WTC11 (cell line): ENCODE measurements at regions not wholly inside any gene's neighbourhood (a gene's known extent, or its start where the extent isn't known, plus 50 kb on each side); places are given as distances from the start of the nearest gene placed in this dataset.

ENCODE experiments used
- FOXK1 ChIP-seq: sonication (generic); formaldehyde crosslinking; IDR thresholded peaks from 2 replicates; pipeline ENCODE4 v1.8.0; 2022; ENCODE audit warnings: mild to moderate bottlenecking, moderate library complexity, missing genetic modification reagents
- SMAD4 ChIP-seq: sonication (generic); formaldehyde crosslinking; IDR thresholded peaks from 2 replicates; pipeline ENCODE4 v1.8.0; 2022; ENCODE audit warnings: mild to moderate bottlenecking, missing genetic modification reagents
- SP1 ChIP-seq: sonication (generic); formaldehyde crosslinking; conservative IDR thresholded peaks from 2 replicates; pipeline ENCODE4 v1.8.1; 2022; ENCODE audit warnings: missing genetic modification reagents
- ZNF317 ChIP-seq: sonication (generic); formaldehyde crosslinking; IDR thresholded peaks from 2 replicates; pipeline ENCODE4 v1.8.1; 2023; ENCODE audit warnings: low read depth, mild to moderate bottlenecking, moderate library complexity, missing genetic modification reagents, borderline replicate concordance
- TF ChIP-seq, protein P1 (sequence below): fragments of 200-600 bp; IDR thresholded peaks from 2 replicates; pipeline ENCODE4 v1.8.0; 2022; ENCODE audit warnings: antibody characterized with exemption
- TF ChIP-seq, protein P2 (sequence below): sonication (generic); formaldehyde crosslinking; IDR thresholded peaks from 2 replicates; pipeline ENCODE4 v1.8.1; 2022; ENCODE audit warnings: low read depth, missing genetic modification reagents, borderline replicate concordance
- TF ChIP-seq, protein P3 (sequence below): sonication (generic); formaldehyde crosslinking; conservative IDR thresholded peaks from 2 replicates; pipeline ENCODE4 v1.8.1; 2022; ENCODE audit warnings: mild to moderate bottlenecking, missing genetic modification reagents
- TF ChIP-seq, protein P4 (sequence below): sonication (generic); formaldehyde crosslinking; IDR thresholded peaks from 2 replicates; pipeline ENCODE4 v1.8.1; 2023; ENCODE audit warnings: mild to moderate bottlenecking, missing genetic modification reagents, borderline replicate concordance
- TF ChIP-seq, protein P5 (sequence below): sonication (generic); formaldehyde crosslinking; IDR thresholded peaks from 2 replicates; pipeline ENCODE4 v1.8.1; 2022; ENCODE audit warnings: missing genetic modification reagents, borderline replicate concordance
- TF ChIP-seq, protein P6 (sequence below): sonication (generic); formaldehyde crosslinking; IDR thresholded peaks from 2 replicates; pipeline ENCODE4 v1.8.1; 2023; ENCODE audit warnings: mild to moderate bottlenecking, moderate library complexity, missing genetic modification reagents
- TF ChIP-seq, protein P7 (sequence below): sonication (generic); formaldehyde crosslinking; IDR thresholded peaks from 2 replicates; pipeline ENCODE4 v1.8.1; 2022; ENCODE audit warnings: mild to moderate bottlenecking, missing genetic modification reagents, moderate library complexity, borderline replicate concordance

DNA sequence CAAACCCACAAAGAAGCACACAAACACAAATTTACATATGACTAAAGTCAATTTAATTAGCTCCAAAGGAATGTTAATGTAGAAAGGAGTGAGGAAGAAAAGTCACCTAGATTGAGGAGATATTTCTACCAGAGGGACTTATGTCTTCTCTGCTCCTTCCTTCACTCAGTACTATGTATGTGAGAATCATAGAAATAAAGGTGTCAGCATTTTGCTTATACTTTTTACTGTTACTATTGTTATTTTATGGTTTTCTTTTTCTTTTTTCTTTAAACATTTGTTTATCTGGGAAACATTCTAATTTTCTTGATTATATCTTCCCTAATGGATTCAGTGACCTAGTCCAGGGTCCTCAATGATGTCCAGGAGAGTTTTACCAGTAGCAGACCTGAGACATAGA is 511.9 kb upstream of the NCAM2 start:
- TF ChIP-seq, protein P1, sequence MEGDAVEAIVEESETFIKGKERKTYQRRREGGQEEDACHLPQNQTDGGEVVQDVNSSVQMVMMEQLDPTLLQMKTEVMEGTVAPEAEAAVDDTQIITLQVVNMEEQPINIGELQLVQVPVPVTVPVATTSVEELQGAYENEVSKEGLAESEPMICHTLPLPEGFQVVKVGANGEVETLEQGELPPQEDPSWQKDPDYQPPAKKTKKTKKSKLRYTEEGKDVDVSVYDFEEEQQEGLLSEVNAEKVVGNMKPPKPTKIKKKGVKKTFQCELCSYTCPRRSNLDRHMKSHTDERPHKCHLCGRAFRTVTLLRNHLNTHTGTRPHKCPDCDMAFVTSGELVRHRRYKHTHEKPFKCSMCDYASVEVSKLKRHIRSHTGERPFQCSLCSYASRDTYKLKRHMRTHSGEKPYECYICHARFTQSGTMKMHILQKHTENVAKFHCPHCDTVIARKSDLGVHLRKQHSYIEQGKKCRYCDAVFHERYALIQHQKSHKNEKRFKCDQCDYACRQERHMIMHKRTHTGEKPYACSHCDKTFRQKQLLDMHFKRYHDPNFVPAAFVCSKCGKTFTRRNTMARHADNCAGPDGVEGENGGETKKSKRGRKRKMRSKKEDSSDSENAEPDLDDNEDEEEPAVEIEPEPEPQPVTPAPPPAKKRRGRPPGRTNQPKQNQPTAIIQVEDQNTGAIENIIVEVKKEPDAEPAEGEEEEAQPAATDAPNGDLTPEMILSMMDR: no peak
- TF ChIP-seq, protein P2, sequence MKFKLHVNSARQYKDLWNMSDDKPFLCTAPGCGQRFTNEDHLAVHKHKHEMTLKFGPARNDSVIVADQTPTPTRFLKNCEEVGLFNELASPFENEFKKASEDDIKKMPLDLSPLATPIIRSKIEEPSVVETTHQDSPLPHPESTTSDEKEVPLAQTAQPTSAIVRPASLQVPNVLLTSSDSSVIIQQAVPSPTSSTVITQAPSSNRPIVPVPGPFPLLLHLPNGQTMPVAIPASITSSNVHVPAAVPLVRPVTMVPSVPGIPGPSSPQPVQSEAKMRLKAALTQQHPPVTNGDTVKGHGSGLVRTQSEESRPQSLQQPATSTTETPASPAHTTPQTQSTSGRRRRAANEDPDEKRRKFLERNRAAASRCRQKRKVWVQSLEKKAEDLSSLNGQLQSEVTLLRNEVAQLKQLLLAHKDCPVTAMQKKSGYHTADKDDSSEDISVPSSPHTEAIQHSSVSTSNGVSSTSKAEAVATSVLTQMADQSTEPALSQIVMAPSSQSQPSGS (CRISPR knock-in tag): no peak
- TF ChIP-seq, protein P3, sequence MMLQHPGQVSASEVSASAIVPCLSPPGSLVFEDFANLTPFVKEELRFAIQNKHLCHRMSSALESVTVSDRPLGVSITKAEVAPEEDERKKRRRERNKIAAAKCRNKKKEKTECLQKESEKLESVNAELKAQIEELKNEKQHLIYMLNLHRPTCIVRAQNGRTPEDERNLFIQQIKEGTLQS (CRISPR knock-in tag): no peak
- TF ChIP-seq SMAD4 (CRISPR knock-in tag) (no peak), ZNF317 (CRISPR knock-in tag) (no peak), SP1 (no peak), FOXK1 (CRISPR knock-in tag) (no peak)
- TF ChIP-seq, protein P4, sequence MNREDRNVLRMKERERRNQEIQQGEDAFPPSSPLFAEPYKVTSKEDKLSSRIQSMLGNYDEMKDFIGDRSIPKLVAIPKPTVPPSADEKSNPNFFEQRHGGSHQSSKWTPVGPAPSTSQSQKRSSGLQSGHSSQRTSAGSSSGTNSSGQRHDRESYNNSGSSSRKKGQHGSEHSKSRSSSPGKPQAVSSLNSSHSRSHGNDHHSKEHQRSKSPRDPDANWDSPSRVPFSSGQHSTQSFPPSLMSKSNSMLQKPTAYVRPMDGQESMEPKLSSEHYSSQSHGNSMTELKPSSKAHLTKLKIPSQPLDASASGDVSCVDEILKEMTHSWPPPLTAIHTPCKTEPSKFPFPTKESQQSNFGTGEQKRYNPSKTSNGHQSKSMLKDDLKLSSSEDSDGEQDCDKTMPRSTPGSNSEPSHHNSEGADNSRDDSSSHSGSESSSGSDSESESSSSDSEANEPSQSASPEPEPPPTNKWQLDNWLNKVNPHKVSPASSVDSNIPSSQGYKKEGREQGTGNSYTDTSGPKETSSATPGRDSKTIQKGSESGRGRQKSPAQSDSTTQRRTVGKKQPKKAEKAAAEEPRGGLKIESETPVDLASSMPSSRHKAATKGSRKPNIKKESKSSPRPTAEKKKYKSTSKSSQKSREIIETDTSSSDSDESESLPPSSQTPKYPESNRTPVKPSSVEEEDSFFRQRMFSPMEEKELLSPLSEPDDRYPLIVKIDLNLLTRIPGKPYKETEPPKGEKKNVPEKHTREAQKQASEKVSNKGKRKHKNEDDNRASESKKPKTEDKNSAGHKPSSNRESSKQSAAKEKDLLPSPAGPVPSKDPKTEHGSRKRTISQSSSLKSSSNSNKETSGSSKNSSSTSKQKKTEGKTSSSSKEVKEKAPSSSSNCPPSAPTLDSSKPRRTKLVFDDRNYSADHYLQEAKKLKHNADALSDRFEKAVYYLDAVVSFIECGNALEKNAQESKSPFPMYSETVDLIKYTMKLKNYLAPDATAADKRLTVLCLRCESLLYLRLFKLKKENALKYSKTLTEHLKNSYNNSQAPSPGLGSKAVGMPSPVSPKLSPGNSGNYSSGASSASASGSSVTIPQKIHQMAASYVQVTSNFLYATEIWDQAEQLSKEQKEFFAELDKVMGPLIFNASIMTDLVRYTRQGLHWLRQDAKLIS (CRISPR knock-in tag): no peak
- TF ChIP-seq, protein P5, sequence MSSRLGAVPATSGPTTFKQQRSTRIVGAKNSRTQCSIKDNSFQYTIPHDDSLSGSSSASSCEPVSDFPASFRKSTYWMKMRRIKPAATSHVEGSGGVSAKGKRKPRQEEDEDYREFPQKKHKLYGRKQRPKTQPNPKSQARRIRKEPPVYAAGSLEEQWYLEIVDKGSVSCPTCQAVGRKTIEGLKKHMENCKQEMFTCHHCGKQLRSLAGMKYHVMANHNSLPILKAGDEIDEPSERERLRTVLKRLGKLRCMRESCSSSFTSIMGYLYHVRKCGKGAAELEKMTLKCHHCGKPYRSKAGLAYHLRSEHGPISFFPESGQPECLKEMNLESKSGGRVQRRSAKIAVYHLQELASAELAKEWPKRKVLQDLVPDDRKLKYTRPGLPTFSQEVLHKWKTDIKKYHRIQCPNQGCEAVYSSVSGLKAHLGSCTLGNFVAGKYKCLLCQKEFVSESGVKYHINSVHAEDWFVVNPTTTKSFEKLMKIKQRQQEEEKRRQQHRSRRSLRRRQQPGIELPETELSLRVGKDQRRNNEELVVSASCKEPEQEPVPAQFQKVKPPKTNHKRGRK: no peak
- TF ChIP-seq, protein P6, sequence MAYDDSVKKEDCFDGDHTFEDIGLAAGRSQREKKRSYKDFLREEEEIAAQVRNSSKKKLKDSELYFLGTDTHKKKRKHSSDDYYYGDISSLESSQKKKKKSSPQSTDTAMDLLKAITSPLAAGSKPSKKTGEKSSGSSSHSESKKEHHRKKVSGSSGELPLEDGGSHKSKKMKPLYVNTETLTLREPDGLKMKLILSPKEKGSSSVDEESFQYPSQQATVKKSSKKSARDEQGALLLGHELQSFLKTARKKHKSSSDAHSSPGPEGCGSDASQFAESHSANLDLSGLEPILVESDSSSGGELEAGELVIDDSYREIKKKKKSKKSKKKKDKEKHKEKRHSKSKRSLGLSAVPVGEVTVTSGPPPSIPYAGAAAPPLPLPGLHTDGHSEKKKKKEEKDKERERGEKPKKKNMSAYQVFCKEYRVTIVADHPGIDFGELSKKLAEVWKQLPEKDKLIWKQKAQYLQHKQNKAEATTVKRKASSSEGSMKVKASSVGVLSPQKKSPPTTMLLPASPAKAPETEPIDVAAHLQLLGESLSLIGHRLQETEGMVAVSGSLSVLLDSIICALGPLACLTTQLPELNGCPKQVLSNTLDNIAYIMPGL (CRISPR knock-in tag): no peak
- TF ChIP-seq, protein P7, sequence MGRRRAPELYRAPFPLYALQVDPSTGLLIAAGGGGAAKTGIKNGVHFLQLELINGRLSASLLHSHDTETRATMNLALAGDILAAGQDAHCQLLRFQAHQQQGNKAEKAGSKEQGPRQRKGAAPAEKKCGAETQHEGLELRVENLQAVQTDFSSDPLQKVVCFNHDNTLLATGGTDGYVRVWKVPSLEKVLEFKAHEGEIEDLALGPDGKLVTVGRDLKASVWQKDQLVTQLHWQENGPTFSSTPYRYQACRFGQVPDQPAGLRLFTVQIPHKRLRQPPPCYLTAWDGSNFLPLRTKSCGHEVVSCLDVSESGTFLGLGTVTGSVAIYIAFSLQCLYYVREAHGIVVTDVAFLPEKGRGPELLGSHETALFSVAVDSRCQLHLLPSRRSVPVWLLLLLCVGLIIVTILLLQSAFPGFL: no peak
